Astrocyte (in vitro differentiated cells and primary cell): ENCODE measurements at regions not wholly inside any gene's neighbourhood (a gene's known extent, or its start where the extent isn't known, plus 50 kb on each side); places are given as distances from the start of the nearest gene placed in this dataset.

Source experiments
- CTCF ChIP-seq: IDR thresholded peaks from 2 replicates; pipeline ENCODE4 v1.5.1; 2011; ENCODE audit warnings: low read depth, mild to moderate bottlenecking, inconsistent platforms, low read length, moderate library complexity; ENCODE audit not compliant: insufficient read depth
- EZH2 ChIP-seq: IDR thresholded peaks from 2 replicates; pipeline ENCODE4 v1.6.1; 2012; ENCODE audit warnings: mild to moderate bottlenecking, low read length, inconsistent platforms; ENCODE audit not compliant: insufficient read depth

GRCh38 chr18:68414407-68414806 is 300.5 kb downstream of the TMX3 start:
- TF ChIP-seq EZH2, result no peak
- no peak for TF ChIP-seq CTCF
